K562 (cell line): ENCODE measurements at regions not wholly inside any gene's neighbourhood (a gene's known extent, or its start where the extent isn't known, plus 50 kb on each side); places are given as distances from the start of the nearest gene placed in this dataset.

ENCODE experiments used
- ATAC-seq: fragments of 200-7000 bp; cut with Tn5 transposase; 3 replicates; pipeline ENCODE4 v1.9.1; 2020; ENCODE audit warnings: moderate library complexity
- BruUV-seq: library from RNA; stranded (reverse); fragments of 400-500 nt; replicated peaks from 2 replicates; lab custom pipeline; 2021; lab: Mats Ljungman, UMichigan
- CTCF ChIA-PET: fragments of 300-600 bp; formaldehyde crosslinking; extraction: SDS; loops from one replicate; lab custom pipeline; 2021; ENCODE audit warnings: low intra/inter-chr PET ratio; lab: Yijun Ruan, JAX
- POLR2A ChIA-PET: fragments of 300-600, 350-650 bp; sonication (Branson Sonifier 250); formaldehyde crosslinking; extraction: SDS; loops from one replicate; lab custom pipeline; 2021; ENCODE audit warnings: antibody characterized with exemption, inconsistent platforms; lab: Yijun Ruan, JAX
- DNase-seq, 4 experiments: peaks; one replicate each; pipeline versions ENCODE4 v3.0.0 to v3.0.0-alpha.2; 2011 to 2018; ENCODE audit warnings: low spot score in 3 of 4, mixed read lengths in 3 of 4; ENCODE audit errors: extremely low read depth in 1 of 4
- FAIRE-seq: peaks from 2 replicates; lab custom pipeline; 2011; peaks lifted over from hg19 to GRCh38; lab: Jason Lieb, UNC
- H2AFZ ChIP-seq: 2 replicates; pipeline ENCODE4 v1.6.0; 2011; ENCODE audit warnings: low read depth, low read length, control low read depth, inconsistent platforms
- H3K27ac ChIP-seq: fragments of 200-600 bp; 3 replicates; pipeline ENCODE4 v1.8.0; 2011; ENCODE audit warnings: low read depth, mild to moderate bottlenecking, control low read depth, inconsistent platforms, low read length, moderate library complexity, mixed read lengths; ENCODE audit errors: extremely low read depth
- H3K27me3 ChIP-seq, 2 experiments: fragments of 300-600 bp in 1 of 2; 2 replicates in 1 of 2; 3 replicates in 1 of 2; pipeline versions ENCODE4 v1.6.0 to v1.8.0; 2011; ENCODE audit warnings: inconsistent platforms in 2 of 2, low read length in 2 of 2, mild to moderate bottlenecking in 1 of 2, mixed read lengths in 1 of 2, moderate library complexity in 1 of 2; ENCODE audit not compliant: control insufficient read depth in 2 of 2, insufficient read depth in 2 of 2
- H3K36me3 ChIP-seq: fragments of 300-600 bp; 3 replicates; pipeline ENCODE4 v1.8.0; 2011; ENCODE audit warnings: mild to moderate bottlenecking, low read length, inconsistent platforms; ENCODE audit not compliant: control insufficient read depth, insufficient read depth
- H3K4me1 ChIP-seq, 2 experiments: fragments of 200-600 bp in 1 of 2; replicated peaks in 1 of 2; 2 replicates in 1 of 2; 3 replicates in 1 of 2; pipeline versions ENCODE4 v1.5.1 to v1.8.0; 2011; ENCODE audit warnings: inconsistent platforms in 2 of 2, low read length in 2 of 2, mild to moderate bottlenecking in 1 of 2, mixed read lengths in 1 of 2, moderate library complexity in 1 of 2; ENCODE audit not compliant: control insufficient read depth in 2 of 2, insufficient read depth in 2 of 2
- H3K4me2 ChIP-seq: 2 replicates; pipeline ENCODE4 v1.6.1; 2011; ENCODE audit warnings: low read length, control low read depth, inconsistent platforms, mixed read lengths; ENCODE audit not compliant: insufficient read depth
- H3K4me3 ChIP-seq: fragments of 200-600 bp; sonication (generic), shearing (Covaris generic); 2 replicates; pipeline ENCODE4 v1.5.1; 2016; ENCODE audit warnings: control low read depth, inconsistent platforms
- H3K79me2 ChIP-seq: fragments of 200-600 bp; 3 replicates; pipeline ENCODE4 v1.8.0; 2011; ENCODE audit warnings: low read length, inconsistent platforms; ENCODE audit not compliant: control insufficient read depth, insufficient read depth
- H3K9ac ChIP-seq, 2 experiments: 2 replicates each; pipeline versions ENCODE4 v1.6.0 to v1.6.1; 2011; ENCODE audit warnings: low read depth in 2 of 2, low read length in 2 of 2, control low read depth in 1 of 2, inconsistent platforms in 1 of 2, mild to moderate bottlenecking in 1 of 2, mixed read lengths in 1 of 2; ENCODE audit not compliant: insufficient read depth in 1 of 2
- H3K9me1 ChIP-seq: one replicate; pipeline ENCODE4 v1.6.0; 2011; ENCODE audit warnings: inconsistent platforms, mild to moderate bottlenecking, low read length, moderate library complexity; ENCODE audit not compliant: control insufficient read depth, insufficient read depth
- H3K9me3 ChIP-seq: replicated peaks from 2 replicates; pipeline ENCODE4 v1.5.1; 2011; ENCODE audit warnings: low read depth, low read length, inconsistent platforms; ENCODE audit not compliant: control insufficient read depth, insufficient read depth
- H4K20me1 ChIP-seq: replicated peaks from 2 replicates; pipeline ENCODE4 v1.6.1; 2011; ENCODE audit warnings: low read length, inconsistent platforms, mixed read lengths; ENCODE audit not compliant: control insufficient read depth, insufficient read depth
- WGBS: fragments of 100-300 bp; shearing (Covaris generic); methylation state at CpG from one replicate; pipeline ENCODE4 v1.1.6; 2016; ENCODE audit warnings: low coverage, mixed read lengths; ENCODE audit not compliant: insufficient coverage; ENCODE audit errors: missing lambda C conversion rate; 5-methylcytosine and 5-hydroxymethylcytosine counted together
- in situ Hi-C: fragments of 300-500 bp; cut with MboI; formaldehyde crosslinking; loops from 4 replicates; pipeline ENCODE4 v1.15.0; 2018; ENCODE audit warnings: inconsistent platforms, mixed read lengths
- intact Hi-C: fragments of 100-400 bp; cut with micrococcal nuclease; formaldehyde crosslinking; loops from 2 replicates; pipeline ENCODE4 v1.14.2; 2022
- TF ChIP-seq, protein P1 (sequence below): fragments of 250-450 bp; sonication (Bioruptor Pico); IDR thresholded peaks from 2 replicates; pipeline ENCODE4 v1.8.0; 2021; ENCODE audit warnings: moderate library complexity, mild to moderate bottlenecking, inconsistent platforms

DNA sequence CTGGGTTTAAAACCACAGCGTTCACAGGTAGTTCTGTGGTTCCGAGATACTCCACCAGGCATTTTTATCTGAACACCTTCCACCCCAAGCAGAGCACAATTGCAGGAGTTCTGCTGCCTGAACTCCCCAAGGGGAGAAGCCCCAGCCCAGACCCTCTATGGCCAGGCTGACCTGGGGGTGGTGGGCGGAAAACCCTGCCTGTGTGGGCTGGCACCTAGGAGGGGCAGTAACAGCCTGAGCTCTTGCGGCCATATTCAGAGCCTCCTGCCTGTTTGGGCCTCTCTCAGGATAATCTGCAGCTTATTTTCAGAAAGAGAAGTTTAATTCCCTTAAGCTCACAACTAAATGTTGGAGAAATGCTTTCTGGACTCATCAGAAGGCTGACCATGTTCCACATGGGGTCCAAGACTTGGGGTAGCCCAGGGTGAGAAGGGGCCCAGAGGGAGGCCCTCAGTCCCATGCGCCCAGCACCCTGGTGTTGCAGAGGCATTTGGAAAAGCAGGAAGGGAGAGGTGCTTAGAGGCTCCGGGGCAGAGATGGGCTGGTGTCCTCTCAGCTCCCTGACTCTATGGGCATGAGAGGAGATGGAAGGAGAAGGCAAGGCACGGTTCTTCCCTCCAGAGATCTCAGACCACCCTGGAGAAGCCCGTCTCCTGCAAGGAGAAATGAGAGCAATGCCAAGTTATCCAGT lies 195.6 kb upstream of the TPM1 start:
- no TSS peak for BruUV-seq
- no peaks in the 10 kb centered on the region for H4K20me1 ChIP-seq
- intact Hi-C loops, result loop anchor here (5.0 kb wide), 1 partner anchor 200 kb away; no protein-coding TSS in a partner anchor
- no peak for ATAC-seq
- H2AFZ ChIP-seq, result no peak overlapping the region
- no peak overlapping the region for H3K4me2 ChIP-seq
- H3K4me1 ChIP-seq, result no peaks in the 10 kb centered on the region
- TF ChIP-seq, protein P1, sequence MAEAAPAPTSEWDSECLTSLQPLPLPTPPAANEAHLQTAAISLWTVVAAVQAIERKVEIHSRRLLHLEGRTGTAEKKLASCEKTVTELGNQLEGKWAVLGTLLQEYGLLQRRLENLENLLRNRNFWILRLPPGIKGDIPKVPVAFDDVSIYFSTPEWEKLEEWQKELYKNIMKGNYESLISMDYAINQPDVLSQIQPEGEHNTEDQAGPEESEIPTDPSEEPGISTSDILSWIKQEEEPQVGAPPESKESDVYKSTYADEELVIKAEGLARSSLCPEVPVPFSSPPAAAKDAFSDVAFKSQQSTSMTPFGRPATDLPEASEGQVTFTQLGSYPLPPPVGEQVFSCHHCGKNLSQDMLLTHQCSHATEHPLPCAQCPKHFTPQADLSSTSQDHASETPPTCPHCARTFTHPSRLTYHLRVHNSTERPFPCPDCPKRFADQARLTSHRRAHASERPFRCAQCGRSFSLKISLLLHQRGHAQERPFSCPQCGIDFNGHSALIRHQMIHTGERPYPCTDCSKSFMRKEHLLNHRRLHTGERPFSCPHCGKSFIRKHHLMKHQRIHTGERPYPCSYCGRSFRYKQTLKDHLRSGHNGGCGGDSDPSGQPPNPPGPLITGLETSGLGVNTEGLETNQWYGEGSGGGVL (CRISPR knock-in tag), result no peak
- TF ChIP-seq, all 486 proteins: peak for 0
- Histone ChIP-seq H3K9ac (no peak overlapping the region), H3K9me1 (no peaks in the 10 kb centered on the region), H3K36me3 (no peaks in the 10 kb centered on the region), H3K4me3 (no peak overlapping the region), H3K79me2 (no peaks in the 10 kb centered on the region), H3K9me3 (no peaks in the 10 kb centered on the region), H3K27ac (no peak overlapping the region), H3K27me3 (peaks cover 22 to 55% of the 10 kb centered on the region in 2 experiments; a peak in 4 of 5 replicates)
- DNase-seq (no peak), FAIRE-seq (no peak)
- 3% methylated on average over 8 of the region's 8 CpGs for WGBS
- CTCF ChIA-PET, result interaction anchor here (2.9 kb wide), 1 partner anchor 246 kb away, joined by 15 read pairs; no protein-coding TSS in a partner anchor
- in situ Hi-C loops, result loop anchor here (25.0 kb wide), 1 partner anchor 565 kb away; no protein-coding TSS in a partner anchor
- POLR2A ChIA-PET, result interaction anchor here (0.7 kb wide), 1 partner anchor 93 kb away, joined by 3 read pairs; no protein-coding TSS in a partner anchor
